HG03103 (cell line): ENCODE measurements at regions not wholly inside any gene's neighbourhood (a gene's known extent, or its start where the extent isn't known, plus 50 kb on each side); places are given as distances from the start of the nearest gene placed in this dataset.

Experiments
- ATAC-seq: cut with Tn5 transposase; IDR thresholded peaks from one replicate; pipeline ENCODE4 v1.9.1; 2021; ENCODE audit warnings: low read depth; ENCODE audit not compliant: unreplicated experiment

DNA sequence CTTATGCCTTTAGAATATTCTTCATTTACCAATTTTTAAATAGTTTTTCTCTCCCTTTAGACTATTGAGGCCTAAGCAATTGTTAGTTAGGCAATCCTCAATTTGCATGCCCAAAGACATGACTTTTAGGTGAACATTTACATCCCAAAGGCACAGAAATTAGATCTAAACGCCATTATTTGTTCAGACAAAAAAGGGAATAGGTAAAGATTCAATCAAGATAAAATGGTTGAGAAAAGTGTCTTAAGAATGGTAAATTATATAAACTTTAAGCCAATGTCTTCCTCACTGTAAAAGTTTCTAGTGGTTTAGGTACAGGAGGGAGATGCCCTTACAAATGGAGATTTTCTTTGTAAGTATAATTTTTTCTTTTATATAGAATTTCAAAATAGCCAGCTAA lies 50.2 kb upstream of the MME start:
- no peak for ATAC-seq

DNA sequence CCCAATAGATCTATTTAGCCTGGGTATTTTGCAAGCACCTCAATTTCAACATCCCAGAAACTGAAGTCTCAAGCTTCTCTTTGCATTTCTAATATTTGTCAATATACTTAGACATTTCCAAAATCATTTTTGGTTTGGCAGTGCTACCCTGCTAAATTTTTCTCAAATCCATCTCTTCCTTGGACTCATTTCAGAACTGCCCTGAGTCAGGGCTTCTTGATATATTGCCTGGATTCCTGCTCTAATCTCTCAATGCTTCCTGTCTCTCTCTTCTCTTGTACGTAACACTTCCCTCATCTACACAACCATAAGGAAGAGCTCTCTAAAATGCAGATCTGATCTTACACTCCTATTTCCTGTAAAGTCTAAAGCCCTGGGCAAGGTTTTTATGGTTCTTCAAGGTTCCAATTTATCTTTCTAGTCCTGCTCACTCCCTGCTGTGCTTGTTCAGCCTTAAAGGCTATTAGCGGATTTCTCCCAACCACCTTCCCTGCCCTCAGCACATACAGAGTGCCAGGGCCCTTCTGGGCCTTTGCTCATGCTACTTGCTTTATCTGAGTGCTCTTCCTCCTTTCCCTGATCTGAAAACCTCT lies 53.0 kb upstream of the MME start:
- ATAC-seq, result no peak

GRCh38 chr3:155024006-155024638 lies 56.0 kb upstream of the MME start:
- no peak for ATAC-seq

DNA sequence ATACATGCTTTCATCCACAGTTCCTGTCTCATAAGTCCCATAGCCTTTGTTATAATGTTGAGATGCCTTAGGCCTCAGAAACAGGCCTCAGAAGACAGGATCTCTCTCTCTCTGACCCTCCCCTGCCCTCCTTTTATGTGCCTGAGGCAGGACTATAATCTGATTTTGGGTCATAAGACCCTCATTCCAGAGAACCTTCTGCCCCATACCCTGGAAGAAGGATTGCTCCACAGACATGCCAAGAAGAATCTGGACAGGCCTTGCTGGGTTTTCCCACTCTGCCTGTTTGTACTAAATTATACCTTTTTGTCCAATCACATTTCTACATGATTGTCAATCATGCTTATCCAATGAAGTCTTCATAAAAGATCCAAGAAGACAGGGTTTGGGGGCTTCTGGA lies 57.2 kb upstream of the MME start:
- ATAC-seq, result no peak

GRCh38 chr3:155019575-155019974 lies 60.5 kb upstream of the MME start:
- ATAC-seq, result no peak

DNA sequence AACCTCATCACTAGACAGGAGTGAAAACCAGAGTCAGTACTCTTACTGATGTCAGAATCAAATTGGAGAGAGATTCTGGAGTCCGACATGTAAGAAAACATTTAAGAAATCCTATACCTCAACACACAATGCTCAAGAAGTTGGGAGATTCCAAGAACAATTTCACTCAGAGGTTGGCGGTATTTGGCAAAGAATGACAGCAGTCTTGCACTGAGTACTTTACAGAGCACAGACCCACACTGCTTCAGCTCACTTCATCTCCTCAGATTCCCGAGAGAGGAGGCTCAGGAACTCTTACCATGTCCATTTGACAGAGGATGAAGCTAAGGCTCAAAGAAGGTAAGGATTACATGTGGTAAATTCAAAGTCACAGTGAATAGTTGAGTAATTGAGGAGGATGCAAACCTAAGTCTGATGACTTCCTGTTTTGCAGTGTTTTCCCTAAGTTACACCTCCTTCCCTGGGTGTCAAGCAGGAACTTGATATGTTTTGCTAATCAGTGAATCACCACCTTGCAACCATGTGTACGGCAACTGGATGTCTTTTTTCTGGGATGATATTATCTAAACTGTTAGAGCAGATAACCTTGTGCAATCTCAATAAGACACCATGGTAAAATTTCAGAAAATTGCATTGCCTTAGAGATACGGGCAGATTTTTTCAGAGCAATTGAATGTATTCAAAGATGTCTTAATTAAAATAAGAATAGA lies 61.3 kb upstream of the MME start:
- ATAC-seq, result no peak

GRCh38 chr3:155015776-155016436 lies 64.2 kb upstream of the MME start:
- no peak for ATAC-seq

DNA sequence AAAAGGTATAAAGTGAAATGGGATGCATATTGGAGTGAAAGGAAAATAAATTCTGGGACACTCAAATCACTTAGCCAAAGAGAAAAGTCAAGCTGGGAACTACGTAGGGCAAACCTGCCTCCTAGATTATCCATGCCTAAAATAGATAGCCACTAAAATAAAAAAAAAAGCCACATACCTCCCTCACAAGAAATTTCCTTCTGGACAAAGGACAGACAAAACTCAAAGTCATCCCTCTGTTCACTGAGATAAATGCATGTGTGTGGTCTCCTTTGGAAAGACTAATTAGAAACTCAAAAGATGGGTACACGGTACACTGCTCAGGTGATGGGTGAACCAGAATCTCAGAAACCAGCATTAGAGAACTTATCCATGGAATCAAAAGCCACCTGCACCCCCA lies 65.2 kb upstream of the MME start:
- ATAC-seq, result no peak

GRCh38 chr3:155013427-155013826 lies 66.7 kb upstream of the MME start:
- no peak for ATAC-seq

- no peak for ATAC-seq
These were observed 67.5 kb upstream of the MME start for GRCh38 chr3:155012584-155012983.

DNA sequence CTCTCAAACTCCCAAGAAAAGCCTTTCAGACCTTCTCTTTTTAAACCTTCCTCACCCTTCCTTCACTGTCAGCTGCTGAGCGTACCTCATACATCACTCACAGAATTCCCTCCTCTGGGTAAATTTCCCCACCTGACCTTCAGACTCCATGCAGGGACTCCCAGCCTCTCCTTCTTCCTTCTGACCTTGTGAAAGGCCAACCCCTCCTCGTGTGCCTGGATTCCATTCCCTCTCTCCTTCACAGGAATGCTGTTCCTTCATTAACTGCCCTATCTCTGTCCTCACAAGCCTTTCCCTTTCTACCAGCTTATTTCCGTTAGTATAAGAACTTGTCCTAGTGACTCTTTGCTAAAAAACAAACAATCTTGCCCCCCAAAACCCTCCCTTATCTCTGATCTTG lies 69.7 kb upstream of the MME start:
- no peak for ATAC-seq

DNA sequence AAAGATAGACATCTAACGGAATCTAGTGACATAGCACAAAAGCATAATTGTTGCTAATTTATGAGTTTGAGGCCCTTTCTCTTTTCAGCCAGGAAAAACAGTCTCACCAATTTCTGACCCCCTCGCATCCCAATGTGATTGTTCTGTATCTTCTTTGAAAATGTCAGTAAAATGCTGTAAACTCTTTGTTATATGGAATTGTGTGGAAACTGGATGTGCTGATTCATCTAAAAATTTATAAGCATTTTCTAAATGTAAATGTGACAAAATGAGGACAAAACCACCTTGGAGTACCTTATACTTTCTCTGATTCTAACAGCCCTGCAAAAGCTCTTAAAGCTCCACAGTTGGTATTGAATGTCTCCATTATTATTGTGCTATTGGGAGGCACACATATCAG lies 70.9 kb upstream of the MME start:
- ATAC-seq, result no peak

GRCh38 chr3:155007729-155008128 lies 72.4 kb upstream of the MME start:
- ATAC-seq, result no peak

GRCh38 chr3:155001289-155002010 lies 78.7 kb upstream of the MME start:
- no peak for ATAC-seq

- no peak for ATAC-seq
These were observed 87.5 kb upstream of the MME start for GRCh38 chr3:154992655-154993054.

GRCh38 chr3:154990543-154990942 lies 89.6 kb upstream of the MME start:
- no peak for ATAC-seq

DNA sequence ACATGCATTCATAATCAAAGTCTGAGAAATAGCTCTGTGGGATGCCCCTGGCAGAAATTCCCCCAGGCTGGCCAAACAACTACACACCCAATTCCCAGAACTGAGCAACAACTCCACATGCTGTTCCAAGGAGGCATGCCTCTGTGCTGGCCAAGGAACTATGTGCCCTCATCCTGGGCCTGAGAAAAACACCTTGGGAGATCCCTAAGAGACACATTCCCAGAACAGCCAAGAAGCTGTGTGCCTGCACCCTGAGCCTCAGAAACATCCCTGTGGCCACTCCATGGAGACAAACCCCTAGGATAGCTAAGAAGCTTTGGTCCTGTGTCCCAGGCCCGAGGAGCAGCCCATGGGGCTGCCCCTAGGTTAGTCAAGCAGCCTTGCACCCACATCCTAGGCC lies 92.3 kb upstream of the MME start:
- no peak for ATAC-seq

DNA sequence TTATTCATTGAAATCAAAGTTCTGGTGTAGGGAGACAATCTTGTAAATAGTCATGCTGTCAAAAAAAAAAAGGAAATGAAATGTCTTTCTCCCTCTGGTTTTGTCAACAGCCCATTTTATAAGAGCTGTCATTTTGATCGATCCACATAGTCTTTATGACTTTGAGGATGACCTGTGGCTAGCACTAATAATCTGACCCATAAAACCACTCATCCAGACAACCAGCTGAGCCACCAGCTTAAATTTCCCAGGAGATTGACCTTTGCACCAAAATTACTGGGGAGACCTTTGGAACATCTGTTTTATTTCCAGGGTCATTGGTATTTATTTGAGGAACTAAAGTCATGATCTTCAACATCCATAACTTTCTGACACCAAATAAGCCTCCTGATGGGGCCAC lies 98.5 kb upstream of the MME start:
- no peak for ATAC-seq

DNA sequence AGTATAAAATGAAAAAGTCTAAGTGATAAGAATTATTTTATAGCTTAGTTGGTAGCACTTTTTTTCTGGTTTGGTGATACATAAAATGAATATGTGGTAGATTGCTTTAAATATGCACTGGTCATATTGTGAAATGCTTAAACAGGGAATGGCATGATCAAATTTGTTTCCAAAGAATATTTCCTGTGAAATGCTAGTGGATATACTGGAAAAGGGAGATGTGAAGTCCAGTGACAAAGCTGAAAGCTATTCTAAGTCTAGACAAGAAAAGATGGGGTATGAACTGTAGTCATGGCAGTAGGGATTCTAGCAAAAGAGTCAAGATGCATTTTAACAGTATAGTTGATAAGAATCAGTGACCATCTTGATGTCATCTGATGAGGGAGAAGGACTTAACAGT lies 98.9 kb upstream of the MME start:
- no peak for ATAC-seq

- no peak for ATAC-seq
These were observed 100.8 kb upstream of the MME start for GRCh38 chr3:154979331-154979730.

DNA sequence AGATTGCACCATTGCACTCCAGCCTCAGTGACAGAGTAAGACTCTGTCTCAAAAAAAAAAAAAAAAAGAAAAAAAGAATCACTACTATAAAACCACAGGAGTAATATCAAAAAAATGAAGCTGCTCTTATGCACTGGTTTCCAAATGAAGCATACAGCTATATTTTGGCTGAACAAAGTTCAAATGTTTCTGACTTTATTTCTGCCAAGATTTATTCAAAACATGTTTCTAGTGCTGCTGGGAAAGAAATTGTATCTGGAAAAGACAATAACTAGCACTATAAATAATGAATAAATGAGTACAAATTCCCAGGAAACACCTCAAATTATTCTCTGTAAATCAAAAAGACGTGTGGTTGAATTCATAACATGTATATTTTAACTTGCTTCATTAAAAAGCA lies 102.5 kb upstream of the MME start:
- no peak for ATAC-seq
